HL-60 (cell line): ENCODE measurements at regions not wholly inside any gene's neighbourhood (a gene's known extent, or its start where the extent isn't known, plus 50 kb on each side); places are given as distances from the start of the nearest gene placed in this dataset.

Experiments used
- DNase-seq, 2 experiments: peaks; one replicate each; pipeline ENCODE4 v3.0.0-alpha.2; 2010 to 2020; ENCODE audit warnings: low read depth in 1 of 2, low spot score in 1 of 2
- H3K27ac ChIP-seq: fragments of 250-450 bp; sonication (Bioruptor Pico); replicated peaks from 2 replicates; pipeline ENCODE4 v1.5.1; 2020; ENCODE audit warnings: mild to moderate bottlenecking, moderate library complexity
- H3K27me3 ChIP-seq: fragments of 250-450 bp; sonication (Bioruptor Pico); 2 replicates; pipeline ENCODE4 v1.5.1; 2021; ENCODE audit warnings: mild to moderate bottlenecking, moderate library complexity; ENCODE audit not compliant: insufficient read depth, poor library complexity, severe bottlenecking
- H3K4me3 ChIP-seq: replicated peaks from 2 replicates; pipeline ENCODE4 v1.5.1; 2011; ENCODE audit warnings: mild to moderate bottlenecking, control low read depth, low read length; ENCODE audit not compliant: insufficient read depth
- CTCF ChIP-seq: IDR thresholded peaks from one replicate; pipeline ENCODE4 v1.5.1; 2011; ENCODE audit warnings: low read length, control low read depth, inconsistent platforms; ENCODE audit not compliant: insufficient read depth
- GABPA ChIP-seq: IDR thresholded peaks from 2 replicates; pipeline ENCODE4 v1.6.1; 2012; ENCODE audit warnings: low read depth
- POLR2AphosphoS5 ChIP-seq: IDR thresholded peaks from 2 replicates; pipeline ENCODE4 v1.6.1; 2012; ENCODE audit warnings: low read depth
- SPI1 ChIP-seq: IDR thresholded peaks from 2 replicates; pipeline ENCODE4 v1.6.1; 2012; ENCODE audit warnings: low read depth, mild to moderate bottlenecking, borderline replicate concordance
- TF ChIP-seq, protein P1 (sequence below): IDR thresholded peaks from 2 replicates; pipeline ENCODE4 v1.6.1; 2012; ENCODE audit warnings: low read depth; ENCODE audit not compliant: insufficient replicate concordance

GRCh38 chr7:33707427-33707826 lies 197.9 kb upstream of the BMPER start:
- Histone ChIP-seq H3K27ac (no peak overlapping the region), H3K27me3 (no peaks in the 10 kb centered on the region), H3K4me3 (no peak overlapping the region)
- no peak for DNase-seq
- TF ChIP-seq SPI1 (no peak), POLR2AphosphoS5 (no peak), GABPA (no peak), CTCF (no peak)
- TF ChIP-seq, protein P1, sequence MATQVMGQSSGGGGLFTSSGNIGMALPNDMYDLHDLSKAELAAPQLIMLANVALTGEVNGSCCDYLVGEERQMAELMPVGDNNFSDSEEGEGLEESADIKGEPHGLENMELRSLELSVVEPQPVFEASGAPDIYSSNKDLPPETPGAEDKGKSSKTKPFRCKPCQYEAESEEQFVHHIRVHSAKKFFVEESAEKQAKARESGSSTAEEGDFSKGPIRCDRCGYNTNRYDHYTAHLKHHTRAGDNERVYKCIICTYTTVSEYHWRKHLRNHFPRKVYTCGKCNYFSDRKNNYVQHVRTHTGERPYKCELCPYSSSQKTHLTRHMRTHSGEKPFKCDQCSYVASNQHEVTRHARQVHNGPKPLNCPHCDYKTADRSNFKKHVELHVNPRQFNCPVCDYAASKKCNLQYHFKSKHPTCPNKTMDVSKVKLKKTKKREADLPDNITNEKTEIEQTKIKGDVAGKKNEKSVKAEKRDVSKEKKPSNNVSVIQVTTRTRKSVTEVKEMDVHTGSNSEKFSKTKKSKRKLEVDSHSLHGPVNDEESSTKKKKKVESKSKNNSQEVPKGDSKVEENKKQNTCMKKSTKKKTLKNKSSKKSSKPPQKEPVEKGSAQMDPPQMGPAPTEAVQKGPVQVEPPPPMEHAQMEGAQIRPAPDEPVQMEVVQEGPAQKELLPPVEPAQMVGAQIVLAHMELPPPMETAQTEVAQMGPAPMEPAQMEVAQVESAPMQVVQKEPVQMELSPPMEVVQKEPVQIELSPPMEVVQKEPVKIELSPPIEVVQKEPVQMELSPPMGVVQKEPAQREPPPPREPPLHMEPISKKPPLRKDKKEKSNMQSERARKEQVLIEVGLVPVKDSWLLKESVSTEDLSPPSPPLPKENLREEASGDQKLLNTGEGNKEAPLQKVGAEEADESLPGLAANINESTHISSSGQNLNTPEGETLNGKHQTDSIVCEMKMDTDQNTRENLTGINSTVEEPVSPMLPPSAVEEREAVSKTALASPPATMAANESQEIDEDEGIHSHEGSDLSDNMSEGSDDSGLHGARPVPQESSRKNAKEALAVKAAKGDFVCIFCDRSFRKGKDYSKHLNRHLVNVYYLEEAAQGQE, result no peak

GRCh38 chr7:33710608-33711007 lies 194.7 kb upstream of the BMPER start:
- TF ChIP-seq POLR2AphosphoS5 (no peak), GABPA (no peak), CTCF (no peak), SPI1 (no peak)
- TF ChIP-seq, protein P1, result no peak
- Histone ChIP-seq H3K4me3 (no peak overlapping the region), H3K27ac (no peak overlapping the region), H3K27me3 (no peaks in the 10 kb centered on the region)
- no peak for DNase-seq

GRCh38 chr7:33711231-33712019 lies 193.9 kb upstream of the BMPER start:
- no peak for DNase-seq
- H3K4me3 ChIP-seq, result no peak overlapping the region
- no peak overlapping the region for H3K27ac ChIP-seq
- TF ChIP-seq GABPA (no peak), CTCF (no peak), POLR2AphosphoS5 (no peak), SPI1 (no peak)
- TF ChIP-seq, protein P1, result no peak
- H3K27me3 ChIP-seq, result no peaks in the 10 kb centered on the region
